HepG2 (cell line): ENCODE measurements at regions not wholly inside any gene's neighbourhood (a gene's known extent, or its start where the extent isn't known, plus 50 kb on each side); places are given as distances from the start of the nearest gene placed in this dataset.

Experiments
- ATAC-seq: fragments of 200-7000 bp; cut with Tn5 transposase; 3 replicates; pipeline ENCODE4 v1.9.1; 2020; ENCODE audit warnings: mild to moderate bottlenecking, moderate library complexity
- BruUV-seq: library from RNA; stranded (reverse); fragments of 400-500 nt; replicated peaks from 2 replicates; lab custom pipeline; 2021; lab: Mats Ljungman, UMichigan
- CTCF ChIA-PET: fragments of 300-600 bp; formaldehyde crosslinking; extraction: SDS; loops from one replicate; lab custom pipeline; 2021; ENCODE audit warnings: low total read pairs, inconsistent platforms, low intra/inter-chr PET ratio; lab: Yijun Ruan, JAX
- POLR2A ChIA-PET: fragments of 350-600 bp; sonication (Branson Sonifier 250); formaldehyde crosslinking; loops from one replicate; lab custom pipeline; 2020; ENCODE audit warnings: antibody characterized with exemption, inconsistent platforms; lab: Yijun Ruan, JAX
- DNase-seq: peaks from one replicate; pipeline ENCODE4 v3.0.0-alpha.2; 2015; ENCODE audit warnings: low spot score
- FAIRE-seq: peaks from 3 replicates; lab custom pipeline; 2011; peaks lifted over from hg19 to GRCh38; lab: Jason Lieb, UNC
- H2AFZ ChIP-seq: one replicate; pipeline ENCODE4 v1.6.1; 2011; ENCODE audit warnings: low read length, inconsistent platforms
- H3K27ac ChIP-seq: fragments of 300-600 bp; 3 replicates; pipeline ENCODE4 v1.8.0; 2011; ENCODE audit warnings: mixed run types, mild to moderate bottlenecking, mixed read lengths, low read length, inconsistent platforms; ENCODE audit not compliant: insufficient read depth; ENCODE audit errors: extremely low read length
- H3K27me3 ChIP-seq, 2 experiments: fragments of 200-600 bp in 1 of 2; 2 replicates in 1 of 2; 3 replicates in 1 of 2; pipeline versions ENCODE4 v1.6.0 to v1.8.0; 2011; ENCODE audit warnings: low read length in 2 of 2, mild to moderate bottlenecking in 2 of 2, moderate library complexity in 2 of 2, inconsistent platforms in 1 of 2; ENCODE audit not compliant: insufficient read depth in 2 of 2, control insufficient read depth in 1 of 2
- H3K36me3 ChIP-seq, 2 experiments: fragments of 200-600 bp in 1 of 2; replicated peaks in 1 of 2; 2 replicates in 1 of 2; 3 replicates in 1 of 2; pipeline versions ENCODE4 v1.5.1 to v1.8.0; 2011; ENCODE audit warnings: low read length in 2 of 2, inconsistent platforms in 1 of 2; ENCODE audit not compliant: insufficient read depth in 2 of 2, control insufficient read depth in 1 of 2
- H3K4me1 ChIP-seq: 2 replicates; pipeline ENCODE4 v1.5.1; 2012; ENCODE audit warnings: low read length, inconsistent platforms; ENCODE audit not compliant: insufficient read depth
- H3K4me2 ChIP-seq: 2 replicates; pipeline ENCODE4 v1.6.0; 2011; ENCODE audit warnings: low read depth, low read length, inconsistent platforms
- H3K4me3 ChIP-seq, 3 experiments: fragments of 200-600 bp in 1 of 3; sonication (generic), shearing (Covaris generic) in 1 of 3; replicated peaks in 1 of 3; 2 replicates each; pipeline ENCODE4 v1.5.1; 2011 to 2016; ENCODE audit warnings: low read length in 3 of 3, inconsistent platforms in 2 of 3, low read depth in 2 of 3, mild to moderate bottlenecking in 2 of 3, control low read depth in 1 of 3, mixed read lengths in 1 of 3; ENCODE audit not compliant: insufficient read depth in 1 of 3
- H3K79me2 ChIP-seq: one replicate; pipeline ENCODE4 v1.6.1; 2011; ENCODE audit warnings: low read length, inconsistent platforms; ENCODE audit not compliant: insufficient read depth
- H3K9ac ChIP-seq: 2 replicates; pipeline ENCODE4 v1.6.0; 2011; ENCODE audit warnings: mild to moderate bottlenecking, low read depth, low read length, inconsistent platforms; ENCODE audit not compliant: insufficient read depth
- H3K9me3 ChIP-seq: 2 replicates; pipeline ENCODE4 v1.5.1; 2012; ENCODE audit warnings: mild to moderate bottlenecking, low read length
- H4K20me1 ChIP-seq: 2 replicates; pipeline ENCODE4 v1.6.0; 2011; ENCODE audit warnings: inconsistent platforms, mild to moderate bottlenecking, low read length, moderate library complexity; ENCODE audit not compliant: insufficient read depth
- FOXA3 ChIP-seq: IDR thresholded peaks from 2 replicates; pipeline ENCODE4 v1.6.1; 2016; ENCODE audit warnings: missing genetic modification reagents, missing compliant biosample characterization
- GABPB1 ChIP-seq: IDR thresholded peaks from 2 replicates; pipeline ENCODE4 v1.6.1; 2016; ENCODE audit warnings: mild to moderate bottlenecking, missing genetic modification reagents, moderate library complexity, missing compliant biosample characterization
- GFI1 ChIP-seq: sonication (generic); formaldehyde crosslinking; IDR thresholded peaks from 2 replicates; pipeline ENCODE4 v1.5.0; 2020; ENCODE audit warnings: missing genetic modification reagents, mild to moderate bottlenecking, borderline replicate concordance
- MLXIP ChIP-seq: sonication (generic); formaldehyde crosslinking; IDR thresholded peaks from 2 replicates; pipeline ENCODE4 v1.9.0; 2021; ENCODE audit warnings: missing genetic modification reagents, borderline replicate concordance
- RBM39 ChIP-seq: fragments of 200-400 bp; formaldehyde crosslinking; IDR thresholded peaks from one replicate; pipeline ENCODE4 v1.6.1; 2018; ENCODE audit warnings: antibody characterized with exemption, mild to moderate bottlenecking, low read depth, low read length; ENCODE audit not compliant: poor library complexity, severe bottlenecking
- RORA ChIP-seq: sonication (generic); formaldehyde crosslinking; IDR thresholded peaks from 2 replicates; pipeline ENCODE4 v1.5.0; 2020; ENCODE audit warnings: mild to moderate bottlenecking, missing genetic modification reagents, moderate library complexity
- SRY ChIP-seq: sonication (generic); formaldehyde crosslinking; IDR thresholded peaks from 2 replicates; pipeline ENCODE4 v1.8.0; 2022; ENCODE audit warnings: mild to moderate bottlenecking, missing genetic modification reagents
- TCF7L2 ChIP-seq: IDR thresholded peaks from 2 replicates; pipeline ENCODE4 v1.6.1; 2011; ENCODE audit warnings: mild to moderate bottlenecking, low read depth, low read length, moderate library complexity
- ZNF550 ChIP-seq: sonication (generic); formaldehyde crosslinking; IDR thresholded peaks from 2 replicates; pipeline ENCODE4 v1.4.0; 2020; ENCODE audit warnings: mild to moderate bottlenecking, missing genetic modification reagents, borderline replicate concordance
- ZNF607 ChIP-seq: sonication (generic); formaldehyde crosslinking; IDR thresholded peaks from 2 replicates; pipeline ENCODE4 v1.5.1; 2020; ENCODE audit warnings: missing genetic modification reagents, mild to moderate bottlenecking, borderline replicate concordance
- ZNF83 ChIP-seq: sonication (generic); formaldehyde crosslinking; IDR thresholded peaks from 2 replicates; pipeline ENCODE4 v1.4.0; 2020; ENCODE audit warnings: missing genetic modification reagents, mild to moderate bottlenecking, borderline replicate concordance
- in situ Hi-C: cut with HindIII; loops from 2 replicates; pipeline ENCODE4 v1.10.0; 2017; ENCODE audit warnings: low pct_unique_long_range_greater_than_20kb; ENCODE audit not compliant: extremely low pct_ligation_motif_present
- intact Hi-C: fragments of 100-400 bp; cut with micrococcal nuclease; formaldehyde crosslinking; loops from one replicate; pipeline ENCODE4 v1.10.0; 2022; ENCODE audit not compliant: unreplicated experiment
- TF ChIP-seq, protein P1 (sequence below), 2 experiments: IDR thresholded peaks; 2 replicates each; pipeline ENCODE4 v1.6.1; 2011 to 2012; ENCODE audit warnings: low read length in 2 of 2, borderline replicate concordance in 1 of 2, low read depth in 1 of 2, mild to moderate bottlenecking in 1 of 2, moderate library complexity in 1 of 2

DNA sequence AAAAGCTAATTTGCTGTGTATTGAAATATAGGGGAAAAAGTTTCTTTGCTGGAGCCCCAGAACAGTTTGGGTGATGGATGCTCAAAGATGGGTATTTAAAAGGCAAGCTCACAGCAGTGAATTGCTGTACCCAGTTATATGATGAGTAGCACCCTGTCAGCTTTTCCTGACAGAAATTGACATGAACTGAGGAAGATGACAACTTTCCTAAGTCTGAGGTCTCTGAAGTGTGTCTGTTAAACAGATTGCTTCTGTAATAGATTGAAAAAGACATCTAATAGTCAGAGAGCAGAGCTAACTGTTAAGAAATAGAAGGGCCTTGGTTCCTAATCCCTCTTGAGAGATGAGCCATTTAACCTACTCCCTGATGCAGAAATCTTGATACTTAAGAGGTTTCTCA, 1278.0 kb upstream of the ALCAM start:
- no peak for ATAC-seq
- H3K4me1 ChIP-seq = no peaks in the 10 kb centered on the region
- H3K4me3 ChIP-seq = no peak overlapping the region
- TF ChIP-seq ZNF550 (no peak), SRY (CRISPR knock-in tag) (no peak), ZNF607 (CRISPR knock-in tag) (no peak), FOXA3 (CRISPR knock-in tag) (no peak), RBM39 (no peak), RORA (CRISPR knock-in tag) (no peak), TCF7L2 (no peak), ZNF83 (CRISPR knock-in tag) (no peak), GFI1 (CRISPR knock-in tag) (no peak), GABPB1 (CRISPR knock-in tag) (no peak), MLXIP (CRISPR knock-in tag) (no peak)
- TF ChIP-seq, protein P1, sequence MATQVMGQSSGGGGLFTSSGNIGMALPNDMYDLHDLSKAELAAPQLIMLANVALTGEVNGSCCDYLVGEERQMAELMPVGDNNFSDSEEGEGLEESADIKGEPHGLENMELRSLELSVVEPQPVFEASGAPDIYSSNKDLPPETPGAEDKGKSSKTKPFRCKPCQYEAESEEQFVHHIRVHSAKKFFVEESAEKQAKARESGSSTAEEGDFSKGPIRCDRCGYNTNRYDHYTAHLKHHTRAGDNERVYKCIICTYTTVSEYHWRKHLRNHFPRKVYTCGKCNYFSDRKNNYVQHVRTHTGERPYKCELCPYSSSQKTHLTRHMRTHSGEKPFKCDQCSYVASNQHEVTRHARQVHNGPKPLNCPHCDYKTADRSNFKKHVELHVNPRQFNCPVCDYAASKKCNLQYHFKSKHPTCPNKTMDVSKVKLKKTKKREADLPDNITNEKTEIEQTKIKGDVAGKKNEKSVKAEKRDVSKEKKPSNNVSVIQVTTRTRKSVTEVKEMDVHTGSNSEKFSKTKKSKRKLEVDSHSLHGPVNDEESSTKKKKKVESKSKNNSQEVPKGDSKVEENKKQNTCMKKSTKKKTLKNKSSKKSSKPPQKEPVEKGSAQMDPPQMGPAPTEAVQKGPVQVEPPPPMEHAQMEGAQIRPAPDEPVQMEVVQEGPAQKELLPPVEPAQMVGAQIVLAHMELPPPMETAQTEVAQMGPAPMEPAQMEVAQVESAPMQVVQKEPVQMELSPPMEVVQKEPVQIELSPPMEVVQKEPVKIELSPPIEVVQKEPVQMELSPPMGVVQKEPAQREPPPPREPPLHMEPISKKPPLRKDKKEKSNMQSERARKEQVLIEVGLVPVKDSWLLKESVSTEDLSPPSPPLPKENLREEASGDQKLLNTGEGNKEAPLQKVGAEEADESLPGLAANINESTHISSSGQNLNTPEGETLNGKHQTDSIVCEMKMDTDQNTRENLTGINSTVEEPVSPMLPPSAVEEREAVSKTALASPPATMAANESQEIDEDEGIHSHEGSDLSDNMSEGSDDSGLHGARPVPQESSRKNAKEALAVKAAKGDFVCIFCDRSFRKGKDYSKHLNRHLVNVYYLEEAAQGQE (IDR thresholded peaks at IDR 0.05; ENCODE audit: borderline replicate concordance in 1 of 2, low read depth in 1 of 2, low read length in 2 of 2) = no peak
- H3K9me3 ChIP-seq = peaks cover 13% of the 10 kb centered on the region; the same call in 1 of the 2 replicates
- intact Hi-C loops = no loop called here
- no peak overlapping the region for H3K9ac ChIP-seq
- no peaks in the 10 kb centered on the region for H3K27me3 ChIP-seq
- no TSS peak for BruUV-seq
- H2AFZ ChIP-seq = no peak overlapping the region
- POLR2A ChIA-PET = no interaction called here
- in situ Hi-C loops = no loop called here
- no peaks in the 10 kb centered on the region for H3K36me3 ChIP-seq
- no peak overlapping the region for H3K4me2 ChIP-seq
- H3K27ac ChIP-seq = no peak overlapping the region
- FAIRE-seq = no peak
- CTCF ChIA-PET = no interaction called here
- H3K79me2 ChIP-seq = no peaks in the 10 kb centered on the region
- H4K20me1 ChIP-seq = no peaks in the 10 kb centered on the region
- no peak for DNase-seq
